ENCODE measurements at regions not wholly inside any gene's neighbourhood (a gene's known extent, or its start where the extent isn't known, plus 50 kb on each side); places are given as distances from the start of the nearest gene placed in this dataset.

DNA sequence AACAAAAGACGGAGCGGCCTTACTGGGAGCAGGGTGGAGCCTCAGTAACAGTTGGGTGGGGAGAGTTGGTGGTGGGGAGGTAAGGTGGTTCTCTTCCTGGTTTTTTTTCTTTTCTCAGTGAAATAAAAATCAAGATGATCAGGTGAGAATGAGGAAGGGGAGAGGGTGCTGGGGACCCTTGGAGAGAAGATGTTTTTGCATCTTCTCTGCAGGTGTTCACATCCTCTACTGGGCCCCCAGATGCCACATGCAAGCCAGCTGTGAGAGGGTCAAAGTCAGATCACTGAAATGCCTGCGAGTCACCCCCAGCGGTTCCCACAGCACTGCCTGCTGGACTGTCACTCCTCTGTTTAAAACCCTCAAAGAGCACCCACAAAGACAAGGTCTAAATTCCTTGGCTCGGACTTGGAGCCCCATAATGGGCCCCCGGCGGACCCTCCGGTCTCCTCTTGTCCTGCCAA is 69.8 kb upstream of the FHL2 start:
- TF ChIP-seq, protein P1, sequence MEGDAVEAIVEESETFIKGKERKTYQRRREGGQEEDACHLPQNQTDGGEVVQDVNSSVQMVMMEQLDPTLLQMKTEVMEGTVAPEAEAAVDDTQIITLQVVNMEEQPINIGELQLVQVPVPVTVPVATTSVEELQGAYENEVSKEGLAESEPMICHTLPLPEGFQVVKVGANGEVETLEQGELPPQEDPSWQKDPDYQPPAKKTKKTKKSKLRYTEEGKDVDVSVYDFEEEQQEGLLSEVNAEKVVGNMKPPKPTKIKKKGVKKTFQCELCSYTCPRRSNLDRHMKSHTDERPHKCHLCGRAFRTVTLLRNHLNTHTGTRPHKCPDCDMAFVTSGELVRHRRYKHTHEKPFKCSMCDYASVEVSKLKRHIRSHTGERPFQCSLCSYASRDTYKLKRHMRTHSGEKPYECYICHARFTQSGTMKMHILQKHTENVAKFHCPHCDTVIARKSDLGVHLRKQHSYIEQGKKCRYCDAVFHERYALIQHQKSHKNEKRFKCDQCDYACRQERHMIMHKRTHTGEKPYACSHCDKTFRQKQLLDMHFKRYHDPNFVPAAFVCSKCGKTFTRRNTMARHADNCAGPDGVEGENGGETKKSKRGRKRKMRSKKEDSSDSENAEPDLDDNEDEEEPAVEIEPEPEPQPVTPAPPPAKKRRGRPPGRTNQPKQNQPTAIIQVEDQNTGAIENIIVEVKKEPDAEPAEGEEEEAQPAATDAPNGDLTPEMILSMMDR (IDR thresholded peaks at IDR 0.05), result no peak
- no peak for TF ChIP-seq EZH2phosphoT487 (IDR thresholded peaks at IDR 0.05)
- no peak for TF ChIP-seq EZH2 (IDR thresholded peaks at IDR 0.05)
